ENCODE measurements at regions not wholly inside any gene's neighbourhood (a gene's known extent, or its start where the extent isn't known, plus 50 kb on each side); places are given as distances from the start of the nearest gene placed in this dataset.

GRCh38 chr5:68378204-68378820 lies 162.8 kb downstream of the PIK3R1 start:
- no peak for TF ChIP-seq CTCF (IDR thresholded peaks at IDR 0.05)
- no peak for TF ChIP-seq POLR2A (IDR thresholded peaks at IDR 0.05)
- no peak for TF ChIP-seq POLR2AphosphoS5 (IDR thresholded peaks at IDR 0.05)
- no peak for TF ChIP-seq EP300 (IDR thresholded peaks at IDR 0.05; ENCODE audit: low read depth)

Data from transverse colon (tissue), 4 donors.